ENCODE measurements at regions not wholly inside any gene's neighbourhood (a gene's known extent, or its start where the extent isn't known, plus 50 kb on each side); places are given as distances from the start of the nearest gene placed in this dataset.

DNA sequence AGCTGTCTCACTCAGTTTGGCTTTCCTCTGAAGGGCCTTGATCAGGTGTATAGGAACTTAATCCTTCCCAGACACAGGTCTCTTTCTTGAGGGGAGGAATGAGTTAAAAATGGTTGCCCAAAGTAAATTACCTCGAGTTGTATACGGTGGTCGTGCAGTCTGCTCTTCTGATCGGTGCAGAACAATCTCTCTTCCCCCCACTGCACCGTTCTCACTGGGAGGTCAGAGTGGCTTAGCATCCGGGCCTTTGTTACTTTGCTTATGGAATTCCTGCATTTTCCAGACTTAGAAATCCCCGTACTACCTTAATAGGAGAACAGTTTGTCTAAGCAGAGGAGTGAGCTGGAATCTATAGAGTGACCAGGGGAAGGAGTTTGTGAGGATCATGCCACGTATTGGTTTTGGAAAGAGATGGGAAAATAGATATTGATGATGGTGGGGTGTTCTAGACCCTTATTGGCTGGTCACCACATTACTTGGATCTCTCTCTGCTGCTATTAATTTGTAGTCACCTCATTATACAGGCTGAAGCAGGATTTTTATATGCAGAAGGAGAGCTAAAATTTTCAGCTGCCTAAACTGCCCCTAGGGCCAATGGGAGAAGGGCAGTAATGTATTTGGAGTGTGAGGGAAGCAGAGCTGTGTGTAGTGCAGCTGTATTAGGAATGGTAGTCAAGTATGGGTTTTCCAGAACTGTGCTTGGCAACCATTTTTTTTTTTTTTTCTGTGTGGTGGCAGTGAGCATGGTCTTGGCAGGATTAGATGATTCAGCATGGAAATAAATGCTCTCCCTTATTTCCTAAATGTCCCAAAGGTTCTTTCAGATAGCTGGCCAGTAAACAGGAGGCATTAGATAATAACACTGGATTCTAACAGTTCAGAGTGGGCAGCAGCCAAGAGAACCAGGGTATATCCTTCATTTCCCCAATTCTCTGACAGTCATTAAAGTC, 81.5 kb downstream of the NDUFS5 start:
- CTCF ChIA-PET: interaction anchor here (0.7 to 8.2 kb wide), 6 partner anchors 9 to 151 kb away, joined by 3 to 50 read pairs (median 10); no protein-coding TSS in a partner anchor
- POLR2A ChIA-PET: no interaction called here
- TF ChIP-seq, protein P1, sequence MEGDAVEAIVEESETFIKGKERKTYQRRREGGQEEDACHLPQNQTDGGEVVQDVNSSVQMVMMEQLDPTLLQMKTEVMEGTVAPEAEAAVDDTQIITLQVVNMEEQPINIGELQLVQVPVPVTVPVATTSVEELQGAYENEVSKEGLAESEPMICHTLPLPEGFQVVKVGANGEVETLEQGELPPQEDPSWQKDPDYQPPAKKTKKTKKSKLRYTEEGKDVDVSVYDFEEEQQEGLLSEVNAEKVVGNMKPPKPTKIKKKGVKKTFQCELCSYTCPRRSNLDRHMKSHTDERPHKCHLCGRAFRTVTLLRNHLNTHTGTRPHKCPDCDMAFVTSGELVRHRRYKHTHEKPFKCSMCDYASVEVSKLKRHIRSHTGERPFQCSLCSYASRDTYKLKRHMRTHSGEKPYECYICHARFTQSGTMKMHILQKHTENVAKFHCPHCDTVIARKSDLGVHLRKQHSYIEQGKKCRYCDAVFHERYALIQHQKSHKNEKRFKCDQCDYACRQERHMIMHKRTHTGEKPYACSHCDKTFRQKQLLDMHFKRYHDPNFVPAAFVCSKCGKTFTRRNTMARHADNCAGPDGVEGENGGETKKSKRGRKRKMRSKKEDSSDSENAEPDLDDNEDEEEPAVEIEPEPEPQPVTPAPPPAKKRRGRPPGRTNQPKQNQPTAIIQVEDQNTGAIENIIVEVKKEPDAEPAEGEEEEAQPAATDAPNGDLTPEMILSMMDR (IDR thresholded peaks at IDR 0.05; ENCODE audit: control extremely low read depth, extremely low read depth, low read depth, missing control alignments): no peak
- no peak for DNase-seq (ENCODE audit: extremely low spot score)

DNA sequence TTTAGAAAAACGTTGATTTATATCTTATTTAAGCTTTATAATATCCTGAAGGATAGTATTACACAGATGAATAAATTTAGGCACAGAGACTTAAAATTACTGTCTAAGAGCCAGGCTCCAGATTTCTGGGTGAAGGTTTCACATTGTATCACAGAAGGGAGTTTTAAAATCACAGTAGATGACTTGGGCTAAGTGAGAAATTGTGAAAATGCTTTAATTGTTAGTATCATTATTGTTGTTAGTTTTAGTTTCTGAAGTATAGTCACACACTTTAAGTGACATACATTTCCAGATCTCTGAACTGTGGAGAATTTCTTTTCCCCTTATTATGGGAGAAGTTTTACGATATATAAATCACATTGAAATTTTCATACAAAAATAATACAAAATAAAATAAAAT, 83.5 kb downstream of the NDUFS5 start:
- CTCF ChIA-PET: interaction anchor here (0.7 to 8.2 kb wide), 5 partner anchors 11 to 429 kb away, joined by 3 to 50 read pairs (median 4); no protein-coding TSS in a partner anchor
- POLR2A ChIA-PET: interaction anchor here (0.6 kb wide), 2 partner anchors 18 to 108 kb away, joined by 3 to 5 read pairs; no protein-coding TSS in a partner anchor
- TF ChIP-seq, protein P1 (IDR thresholded peaks at IDR 0.05; ENCODE audit: control extremely low read depth, extremely low read depth, low read depth, missing control alignments): no peak
- DNase-seq (ENCODE audit: extremely low spot score): no peak

DNA sequence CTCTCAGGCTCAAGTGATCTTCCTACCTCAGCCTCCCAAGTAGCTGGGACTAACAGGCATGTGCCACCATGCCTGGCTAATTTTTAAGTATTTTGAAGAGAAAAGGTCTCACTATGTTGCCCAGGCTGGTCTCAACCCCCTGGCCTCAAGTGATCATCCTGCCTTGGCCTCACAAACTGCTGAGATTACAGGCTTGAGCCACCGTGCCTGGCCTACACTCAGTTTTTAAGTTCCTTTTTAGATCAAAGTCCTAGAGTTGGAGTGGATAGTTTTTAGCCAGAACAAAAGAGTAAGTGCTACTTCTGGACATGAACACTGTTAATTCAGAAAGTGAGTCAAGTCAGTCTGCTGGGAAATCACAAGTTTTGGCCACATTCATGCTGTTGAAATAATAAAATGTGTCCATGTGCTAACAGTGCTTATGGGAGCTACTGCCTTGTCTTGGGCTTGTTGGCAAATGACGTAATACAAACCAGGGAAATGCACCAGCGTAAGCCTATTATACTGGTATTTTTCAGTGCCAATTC, 84.2 kb downstream of the NDUFS5 start:
- TF ChIP-seq, protein P1 (IDR thresholded peaks at IDR 0.05; ENCODE audit: control extremely low read depth, extremely low read depth, low read depth, missing control alignments): no peak
- CTCF ChIA-PET: interaction anchor here (1.2 to 8.2 kb wide), 7 partner anchors 8 to 428 kb away, joined by 3 to 50 read pairs (median 6); no protein-coding TSS in a partner anchor
- POLR2A ChIA-PET: interaction anchor here (0.6 kb wide), 1 partner anchor 18 kb away, joined by 3 read pairs; no protein-coding TSS in a partner anchor
- DNase-seq (ENCODE audit: extremely low spot score): no peak

DNA sequence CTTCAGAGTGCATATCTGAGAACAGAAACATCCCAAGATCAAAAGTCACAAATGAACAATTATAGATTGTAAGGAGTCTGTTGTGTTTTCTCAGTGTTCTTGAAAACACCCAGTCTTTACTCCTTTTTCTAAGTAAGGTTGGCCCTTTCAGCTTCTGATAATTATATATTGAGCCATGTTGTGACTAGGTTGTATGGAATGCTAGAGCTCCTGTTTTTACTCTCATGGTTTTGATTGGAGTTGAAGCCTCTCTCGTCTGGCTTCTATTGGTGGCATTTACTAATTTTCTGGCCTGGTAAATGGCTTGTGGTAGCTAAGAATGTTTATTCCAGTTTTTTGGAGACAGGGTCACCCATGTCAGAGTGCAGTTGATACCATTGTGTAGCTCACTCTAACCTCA, 84.7 kb downstream of the NDUFS5 start:
- ChIA-PET POLR2A (no interaction called here), CTCF (interaction anchor here (1.2 to 8.2 kb wide), 8 partner anchors 8 to 428 kb away, joined by 3 to 50 read pairs (median 5); no protein-coding TSS in a partner anchor)
- no peak for DNase-seq (ENCODE audit: extremely low spot score)
- TF ChIP-seq, protein P1 (IDR thresholded peaks at IDR 0.05; ENCODE audit: control extremely low read depth, extremely low read depth, low read depth, missing control alignments): no peak

DNA sequence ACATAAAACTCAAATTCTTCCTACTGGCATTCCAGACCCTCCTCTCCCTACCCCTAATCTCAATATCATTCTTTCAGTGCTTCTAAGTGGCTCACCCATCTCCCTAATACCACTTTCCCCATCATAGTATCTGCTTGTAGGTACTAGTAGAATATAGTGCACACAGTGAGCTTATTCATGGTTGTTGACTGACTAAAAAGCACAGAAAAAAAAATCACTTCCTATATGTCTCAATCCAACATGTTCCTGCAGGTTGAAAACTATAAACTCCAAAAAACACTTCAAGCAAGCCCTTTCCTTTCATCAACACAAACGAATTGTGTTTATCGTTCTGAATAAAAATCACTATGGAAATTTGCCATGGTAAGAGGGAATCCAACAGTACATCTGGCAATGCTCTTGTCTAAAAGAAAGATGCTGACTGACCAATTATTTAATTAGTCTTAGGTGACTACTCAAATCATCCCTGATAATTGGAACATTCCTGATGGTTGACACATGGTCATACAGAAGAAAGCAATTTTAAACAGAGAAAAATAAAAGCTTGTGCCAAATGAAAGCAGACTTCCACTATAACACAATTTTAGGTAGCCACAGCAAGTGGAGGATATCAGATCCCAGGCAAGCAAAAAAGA, 87.1 kb downstream of the NDUFS5 start:
- DNase-seq (ENCODE audit: extremely low spot score): no peak
- ChIA-PET POLR2A (no interaction called here), CTCF (interaction anchor here (1.8 to 8.2 kb wide), 3 partner anchors 11 to 79 kb away, joined by 5 to 50 read pairs (median 18); no protein-coding TSS in a partner anchor)
- TF ChIP-seq, protein P1 (IDR thresholded peaks at IDR 0.05; ENCODE audit: control extremely low read depth, extremely low read depth, low read depth, missing control alignments): no peak

Measured in GM10248 (cell line).